ENCODE measurements at regions not wholly inside any gene's neighbourhood (a gene's known extent, or its start where the extent isn't known, plus 50 kb on each side); places are given as distances from the start of the nearest gene placed in this dataset.

DNA sequence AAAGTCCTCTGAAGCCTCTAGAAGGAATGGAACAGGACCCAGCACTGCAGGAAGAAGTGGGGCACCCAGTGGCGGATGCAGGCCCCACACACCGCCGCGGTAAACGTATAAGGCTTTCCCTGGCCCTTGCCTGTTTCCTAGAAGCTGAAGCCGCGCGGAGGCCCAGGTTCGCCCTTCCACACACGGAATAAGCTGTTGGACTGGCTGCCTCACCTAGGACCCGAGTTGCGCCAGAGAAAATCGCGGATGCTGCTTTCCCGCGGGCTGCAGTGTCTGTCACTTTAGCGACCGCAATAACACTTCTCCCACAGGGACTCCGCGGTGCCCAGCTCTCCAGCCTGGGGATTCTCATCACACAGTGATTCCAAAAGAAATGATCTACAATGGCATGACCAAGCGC is 1736.9 kb downstream of the TP53TG3F start:
- Histone ChIP-seq H3K9ac (ENCODE audit: control insufficient read depth, extremely low read depth, insufficient read depth, low read length) (no peak overlapping the region), H3K27me3 (ENCODE audit: control insufficient read depth, extremely low read depth, insufficient read depth, low read length) (no peaks in the 10 kb centered on the region), H4K20me1 (ENCODE audit: control insufficient read depth, extremely low read depth, insufficient read depth, low read length) (no peaks in the 10 kb centered on the region), H3K36me3 (ENCODE audit: control insufficient read depth in 2 of 2, extremely low read depth in 1 of 2, insufficient read depth in 2 of 2, low read length in 2 of 2) (no peaks in the 10 kb centered on the region), H3K4me1 (ENCODE audit: control insufficient read depth, extremely low read depth, insufficient read depth, low read length) (no peaks in the 10 kb centered on the region), H2AFZ (ENCODE audit: control insufficient read depth, low read length) (no peak overlapping the region), H3K9me1 (ENCODE audit: control insufficient read depth, extremely low read depth, insufficient read depth, low read length) (no peaks in the 10 kb centered on the region), H3K4me3 (ENCODE audit: control insufficient read depth in 2 of 3, extremely low read depth in 1 of 3, insufficient read depth in 2 of 3, low read depth in 1 of 3, low read length in 3 of 3) (no peak overlapping the region), H3K79me2 (ENCODE audit: control insufficient read depth, insufficient read depth, low read length) (no peaks in the 10 kb centered on the region), H3K4me2 (ENCODE audit: control insufficient read depth, extremely low read depth, insufficient read depth, low read depth, low read length) (no peak overlapping the region), H3K27ac (ENCODE audit: control insufficient read depth, insufficient read depth, low read length) (no peak overlapping the region), H3K9me3 (ENCODE audit: control insufficient read depth, low read depth, low read length) (no peaks in the 10 kb centered on the region)
- DNase-seq (ENCODE audit: low read depth, low spot score) (no peak), FAIRE-seq (no peak)
- TF ChIP-seq EZH2 (IDR thresholded peaks at IDR 0.05; ENCODE audit: low read length), result no peak
- TF ChIP-seq CTCF (optimal IDR thresholded peaks at IDR 0.05 in 1 of 3, IDR thresholded peaks at IDR 0.05 in 1 of 3, conservative IDR thresholded peaks at IDR 0.05 in 1 of 3; ENCODE audit: extremely low read depth in 1 of 3, insufficient read depth in 2 of 3, low read length in 3 of 3), result no peak
- dilution Hi-C loops (cut with MboI; ENCODE audit: extremely low pct_ligation_motif_present, low sequenced_read_pairs), result no loop called here

- no peaks in the 10 kb centered on the region for H3K9me1 ChIP-seq (ENCODE audit: control insufficient read depth, extremely low read depth, insufficient read depth, low read length)
- H3K4me2 ChIP-seq (ENCODE audit: control insufficient read depth, extremely low read depth, insufficient read depth, low read depth, low read length), result no peak overlapping the region
- TF ChIP-seq CTCF (optimal IDR thresholded peaks at IDR 0.05 in 1 of 3, IDR thresholded peaks at IDR 0.05 in 1 of 3, conservative IDR thresholded peaks at IDR 0.05 in 1 of 3; ENCODE audit: extremely low read depth in 1 of 3, insufficient read depth in 2 of 3, low read length in 3 of 3), result no peak
- no peak for TF ChIP-seq EZH2 (IDR thresholded peaks at IDR 0.05; ENCODE audit: low read length)
- dilution Hi-C loops (cut with MboI; ENCODE audit: extremely low pct_ligation_motif_present, low sequenced_read_pairs), result no loop called here
- no peak overlapping the region for H2AFZ ChIP-seq (ENCODE audit: control insufficient read depth, low read length)
- FAIRE-seq, result no peak
- H3K4me3 ChIP-seq (ENCODE audit: control insufficient read depth in 2 of 3, extremely low read depth in 1 of 3, insufficient read depth in 2 of 3, low read depth in 1 of 3, low read length in 3 of 3), result no peak overlapping the region
- H3K9ac ChIP-seq (ENCODE audit: control insufficient read depth, extremely low read depth, insufficient read depth, low read length), result no peak overlapping the region
- H3K36me3 ChIP-seq (ENCODE audit: control insufficient read depth in 2 of 2, extremely low read depth in 1 of 2, insufficient read depth in 2 of 2, low read length in 2 of 2), result no peaks in the 10 kb centered on the region
- H3K4me1 ChIP-seq (ENCODE audit: control insufficient read depth, extremely low read depth, insufficient read depth, low read length), result no peaks in the 10 kb centered on the region
- H4K20me1 ChIP-seq (ENCODE audit: control insufficient read depth, extremely low read depth, insufficient read depth, low read length), result no peaks in the 10 kb centered on the region
- no peaks in the 10 kb centered on the region for H3K79me2 ChIP-seq (ENCODE audit: control insufficient read depth, insufficient read depth, low read length)
- H3K9me3 ChIP-seq (ENCODE audit: control insufficient read depth, low read depth, low read length), result no peaks in the 10 kb centered on the region
- H3K27me3 ChIP-seq (ENCODE audit: control insufficient read depth, extremely low read depth, insufficient read depth, low read length), result no peaks in the 10 kb centered on the region
- H3K27ac ChIP-seq (ENCODE audit: control insufficient read depth, insufficient read depth, low read length), result no peak overlapping the region
- DNase-seq (ENCODE audit: low read depth, low spot score), result no peak
Observed at GRCh38 chr16:35197656-35198055, 1738.2 kb downstream of the TP53TG3F start.

Data from keratinocyte (primary cell).